ENCODE measurements at regions not wholly inside any gene's neighbourhood (a gene's known extent, or its start where the extent isn't known, plus 50 kb on each side); places are given as distances from the start of the nearest gene placed in this dataset.

GRCh38 chr21:28821276-28822122, 171.2 kb downstream of the LTN1 start:
- Histone ChIP-seq H3K9me3 (ENCODE audit: insufficient read depth, low read depth, low read length) (no peaks in the 10 kb centered on the region), H3K36me3 (ENCODE audit: insufficient read depth, low read length) (no peaks in the 10 kb centered on the region), H3K4me2 (ENCODE audit: low read depth, low read length, poor library complexity, severe bottlenecking) (no peak overlapping the region), H3K79me2 (ENCODE audit: insufficient read depth, low read length) (no peaks in the 10 kb centered on the region), H3K27me3 (ENCODE audit: insufficient read depth, low read length, poor library complexity, severe bottlenecking) (no peaks in the 10 kb centered on the region), H3K4me3 (ENCODE audit: low read length, poor library complexity, severe bottlenecking) (no peak overlapping the region), H3K9ac (ENCODE audit: low read depth, low read length, poor library complexity, severe bottlenecking) (no peak overlapping the region), H3F3A (ENCODE audit: low read depth) (no peaks in the 10 kb centered on the region), H2AFZ (ENCODE audit: low read length) (no peak overlapping the region), H3K9me2 (replicated peaks; ENCODE audit: low read depth, low read length) (no peaks in the 10 kb centered on the region), H3K4me1 (ENCODE audit: insufficient read depth, low read length, poor library complexity, severe bottlenecking) (no peaks in the 10 kb centered on the region), H4K20me1 (ENCODE audit: insufficient read depth, low read length, poor library complexity, severe bottlenecking) (no peaks in the 10 kb centered on the region)
- TF ChIP-seq, protein P1, sequence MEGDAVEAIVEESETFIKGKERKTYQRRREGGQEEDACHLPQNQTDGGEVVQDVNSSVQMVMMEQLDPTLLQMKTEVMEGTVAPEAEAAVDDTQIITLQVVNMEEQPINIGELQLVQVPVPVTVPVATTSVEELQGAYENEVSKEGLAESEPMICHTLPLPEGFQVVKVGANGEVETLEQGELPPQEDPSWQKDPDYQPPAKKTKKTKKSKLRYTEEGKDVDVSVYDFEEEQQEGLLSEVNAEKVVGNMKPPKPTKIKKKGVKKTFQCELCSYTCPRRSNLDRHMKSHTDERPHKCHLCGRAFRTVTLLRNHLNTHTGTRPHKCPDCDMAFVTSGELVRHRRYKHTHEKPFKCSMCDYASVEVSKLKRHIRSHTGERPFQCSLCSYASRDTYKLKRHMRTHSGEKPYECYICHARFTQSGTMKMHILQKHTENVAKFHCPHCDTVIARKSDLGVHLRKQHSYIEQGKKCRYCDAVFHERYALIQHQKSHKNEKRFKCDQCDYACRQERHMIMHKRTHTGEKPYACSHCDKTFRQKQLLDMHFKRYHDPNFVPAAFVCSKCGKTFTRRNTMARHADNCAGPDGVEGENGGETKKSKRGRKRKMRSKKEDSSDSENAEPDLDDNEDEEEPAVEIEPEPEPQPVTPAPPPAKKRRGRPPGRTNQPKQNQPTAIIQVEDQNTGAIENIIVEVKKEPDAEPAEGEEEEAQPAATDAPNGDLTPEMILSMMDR (conservative IDR thresholded peaks at IDR 0.05; ENCODE audit: low read length): no peak
- no peak for TF ChIP-seq EZH2phosphoT487 (IDR thresholded peaks at IDR 0.05; ENCODE audit: borderline replicate concordance)

- Histone ChIP-seq H2AFZ (ENCODE audit: low read length) (no peak overlapping the region), H3K79me2 (ENCODE audit: insufficient read depth, low read length) (no peaks in the 10 kb centered on the region), H3K4me3 (ENCODE audit: low read length, poor library complexity, severe bottlenecking) (no peak overlapping the region), H3F3A (ENCODE audit: low read depth) (no peaks in the 10 kb centered on the region), H3K9ac (ENCODE audit: low read depth, low read length, poor library complexity, severe bottlenecking) (no peak overlapping the region), H3K9me3 (ENCODE audit: insufficient read depth, low read depth, low read length) (no peaks in the 10 kb centered on the region), H4K20me1 (ENCODE audit: insufficient read depth, low read length, poor library complexity, severe bottlenecking) (no peaks in the 10 kb centered on the region), H3K4me2 (ENCODE audit: low read depth, low read length, poor library complexity, severe bottlenecking) (no peak overlapping the region), H3K27me3 (ENCODE audit: insufficient read depth, low read length, poor library complexity, severe bottlenecking) (no peaks in the 10 kb centered on the region), H3K9me2 (replicated peaks; ENCODE audit: low read depth, low read length) (no peaks in the 10 kb centered on the region), H3K36me3 (ENCODE audit: insufficient read depth, low read length) (no peaks in the 10 kb centered on the region), H3K4me1 (ENCODE audit: insufficient read depth, low read length, poor library complexity, severe bottlenecking) (no peaks in the 10 kb centered on the region)
- TF ChIP-seq, protein P1 (conservative IDR thresholded peaks at IDR 0.05; ENCODE audit: low read length): no peak
- no peak for TF ChIP-seq EZH2phosphoT487 (IDR thresholded peaks at IDR 0.05; ENCODE audit: borderline replicate concordance)
Observed at GRCh38 chr21:28818663-28819278, 173.9 kb downstream of the LTN1 start.

DNA sequence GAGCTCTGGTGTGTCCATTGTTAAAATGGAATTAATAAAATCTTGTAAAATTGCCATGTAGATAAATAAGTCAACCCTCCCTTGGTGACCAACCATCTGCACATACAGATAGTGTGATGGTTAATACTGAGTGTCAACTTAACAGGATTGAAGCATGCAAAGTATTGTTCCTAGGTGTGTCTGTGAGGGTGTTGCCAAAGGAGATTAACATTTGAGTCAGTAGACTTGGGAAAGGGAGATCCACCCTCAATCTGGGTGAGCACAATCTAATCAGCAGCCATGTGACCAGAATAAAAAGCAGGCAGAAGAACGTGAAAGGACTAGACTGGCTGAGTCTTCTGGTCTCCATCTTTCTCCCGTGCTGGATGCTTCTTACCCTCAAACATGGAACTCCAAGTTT, 174.8 kb downstream of the LTN1 start:
- Histone ChIP-seq H3F3A (ENCODE audit: low read depth) (no peaks in the 10 kb centered on the region), H3K36me3 (ENCODE audit: insufficient read depth, low read length) (no peaks in the 10 kb centered on the region), H3K79me2 (ENCODE audit: insufficient read depth, low read length) (no peaks in the 10 kb centered on the region), H2AFZ (ENCODE audit: low read length) (no peak overlapping the region), H4K20me1 (ENCODE audit: insufficient read depth, low read length, poor library complexity, severe bottlenecking) (no peaks in the 10 kb centered on the region), H3K9me3 (ENCODE audit: insufficient read depth, low read depth, low read length) (no peaks in the 10 kb centered on the region), H3K4me3 (ENCODE audit: low read length, poor library complexity, severe bottlenecking) (no peak overlapping the region), H3K27me3 (ENCODE audit: insufficient read depth, low read length, poor library complexity, severe bottlenecking) (no peaks in the 10 kb centered on the region), H3K9ac (ENCODE audit: low read depth, low read length, poor library complexity, severe bottlenecking) (no peak overlapping the region), H3K9me2 (replicated peaks; ENCODE audit: low read depth, low read length) (no peaks in the 10 kb centered on the region), H3K4me2 (ENCODE audit: low read depth, low read length, poor library complexity, severe bottlenecking) (no peak overlapping the region), H3K4me1 (ENCODE audit: insufficient read depth, low read length, poor library complexity, severe bottlenecking) (no peaks in the 10 kb centered on the region)
- no peak for TF ChIP-seq EZH2phosphoT487 (IDR thresholded peaks at IDR 0.05; ENCODE audit: borderline replicate concordance)
- TF ChIP-seq, protein P1 (conservative IDR thresholded peaks at IDR 0.05; ENCODE audit: low read length): no peak

All from Loucy (cell line).